ENCODE measurements at regions not wholly inside any gene's neighbourhood (a gene's known extent, or its start where the extent isn't known, plus 50 kb on each side); places are given as distances from the start of the nearest gene placed in this dataset.

- TF ChIP-seq, protein P1, sequence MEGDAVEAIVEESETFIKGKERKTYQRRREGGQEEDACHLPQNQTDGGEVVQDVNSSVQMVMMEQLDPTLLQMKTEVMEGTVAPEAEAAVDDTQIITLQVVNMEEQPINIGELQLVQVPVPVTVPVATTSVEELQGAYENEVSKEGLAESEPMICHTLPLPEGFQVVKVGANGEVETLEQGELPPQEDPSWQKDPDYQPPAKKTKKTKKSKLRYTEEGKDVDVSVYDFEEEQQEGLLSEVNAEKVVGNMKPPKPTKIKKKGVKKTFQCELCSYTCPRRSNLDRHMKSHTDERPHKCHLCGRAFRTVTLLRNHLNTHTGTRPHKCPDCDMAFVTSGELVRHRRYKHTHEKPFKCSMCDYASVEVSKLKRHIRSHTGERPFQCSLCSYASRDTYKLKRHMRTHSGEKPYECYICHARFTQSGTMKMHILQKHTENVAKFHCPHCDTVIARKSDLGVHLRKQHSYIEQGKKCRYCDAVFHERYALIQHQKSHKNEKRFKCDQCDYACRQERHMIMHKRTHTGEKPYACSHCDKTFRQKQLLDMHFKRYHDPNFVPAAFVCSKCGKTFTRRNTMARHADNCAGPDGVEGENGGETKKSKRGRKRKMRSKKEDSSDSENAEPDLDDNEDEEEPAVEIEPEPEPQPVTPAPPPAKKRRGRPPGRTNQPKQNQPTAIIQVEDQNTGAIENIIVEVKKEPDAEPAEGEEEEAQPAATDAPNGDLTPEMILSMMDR (IDR thresholded peaks at IDR 0.05): no peak
- no peak for DNase-seq (ENCODE audit: low spot score)
These were observed 57.6 kb upstream of the PARD3B start for GRCh38 chr2:204487447-204488229.

GRCh38 chr2:204491528-204491927 lies 53.7 kb upstream of the PARD3B start:
- DNase-seq (ENCODE audit: low spot score): no peak
- TF ChIP-seq, protein P1 (IDR thresholded peaks at IDR 0.05): no peak
- no peaks in the 10 kb centered on the region for H3K36me3 Mint-ChIP-seq (ENCODE audit: low read depth)
- no peaks in the 10 kb centered on the region for H3K27me3 Mint-ChIP-seq (ENCODE audit: low read depth)
- H3K4me3 Mint-ChIP-seq (ENCODE audit: unreplicated experiment): no peak overlapping the region
- H3K27ac Mint-ChIP-seq (ENCODE audit: unreplicated experiment): peak overlapping the region; percentile 41
- no peaks in the 10 kb centered on the region for H3K9me3 Mint-ChIP-seq (ENCODE audit: low read depth)
- H3K4me1 Mint-ChIP-seq (ENCODE audit: low read depth): peaks cover 20% of the 10 kb centered on the region

More at GRCh38 chr2:204487447-204488229, 57.6 kb upstream of the PARD3B start:
- Mint-ChIP-seq H3K4me1 (ENCODE audit: low read depth) (peaks cover 13% of the 10 kb centered on the region), H3K4me3 (ENCODE audit: unreplicated experiment) (no peak overlapping the region), H3K36me3 (ENCODE audit: low read depth) (no peaks in the 10 kb centered on the region), H3K27ac (ENCODE audit: unreplicated experiment) (peak overlapping the region; percentile 97), H3K27me3 (ENCODE audit: low read depth) (no peaks in the 10 kb centered on the region), H3K9me3 (ENCODE audit: low read depth) (no peaks in the 10 kb centered on the region)

GRCh38 chr2:204492417-204492816 lies 52.9 kb upstream of the PARD3B start:
- H3K9me3 Mint-ChIP-seq (ENCODE audit: low read depth): no peaks in the 10 kb centered on the region
- H3K4me3 Mint-ChIP-seq (ENCODE audit: unreplicated experiment): no peak overlapping the region
- H3K36me3 Mint-ChIP-seq (ENCODE audit: low read depth): no peaks in the 10 kb centered on the region
- peak overlapping the region; percentile 76 for H3K27ac Mint-ChIP-seq (ENCODE audit: unreplicated experiment)
- no peaks in the 10 kb centered on the region for H3K27me3 Mint-ChIP-seq (ENCODE audit: low read depth)
- DNase-seq (ENCODE audit: low spot score): no peak
- H3K4me1 Mint-ChIP-seq (ENCODE audit: low read depth): peaks cover 20% of the 10 kb centered on the region
- TF ChIP-seq, protein P1 (IDR thresholded peaks at IDR 0.05): no peak

DNA sequence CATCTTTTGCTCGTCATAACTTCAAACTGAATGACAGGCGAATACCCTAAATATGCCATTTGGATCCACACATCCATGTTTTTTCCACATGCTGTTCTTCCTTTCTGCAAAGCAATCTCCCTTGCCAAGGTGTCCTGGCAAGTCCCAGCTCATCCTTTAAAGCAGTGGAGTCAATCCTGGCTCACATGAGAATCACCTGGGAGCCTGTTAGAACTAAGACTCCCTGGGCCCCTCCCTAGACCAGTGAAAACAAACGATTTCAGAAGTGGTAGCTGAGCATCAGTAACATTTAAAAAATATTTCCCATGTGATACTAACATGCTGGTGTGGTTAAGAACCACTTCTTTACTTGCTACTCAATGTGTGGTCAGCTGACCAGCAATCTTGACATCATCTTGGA lies 50.6 kb upstream of the PARD3B start:
- no peaks in the 10 kb centered on the region for H3K9me3 Mint-ChIP-seq (ENCODE audit: low read depth)
- peaks cover 20% of the 10 kb centered on the region for H3K4me1 Mint-ChIP-seq (ENCODE audit: low read depth)
- DNase-seq (ENCODE audit: low spot score): no peak

GRCh38 chr2:204495381-204495780 lies 49.9 kb upstream of the PARD3B start:
- TF ChIP-seq, protein P1 (IDR thresholded peaks at IDR 0.05): no peak
- no peaks in the 10 kb centered on the region for H3K27me3 Mint-ChIP-seq (ENCODE audit: low read depth)
- peaks cover 20% of the 10 kb centered on the region for H3K4me1 Mint-ChIP-seq (ENCODE audit: low read depth)
- no peaks in the 10 kb centered on the region for H3K9me3 Mint-ChIP-seq (ENCODE audit: low read depth)
- H3K36me3 Mint-ChIP-seq (ENCODE audit: low read depth): no peaks in the 10 kb centered on the region
- H3K27ac Mint-ChIP-seq (ENCODE audit: unreplicated experiment): no peak overlapping the region
- no peak for DNase-seq (ENCODE audit: low spot score)
- no peak overlapping the region for H3K4me3 Mint-ChIP-seq (ENCODE audit: unreplicated experiment)

More for the DNA sequence above, 50.6 kb upstream of the PARD3B start:
- Mint-ChIP-seq H3K27me3 (ENCODE audit: low read depth) (no peaks in the 10 kb centered on the region), H3K27ac (ENCODE audit: unreplicated experiment) (no peak overlapping the region), H3K4me3 (ENCODE audit: unreplicated experiment) (no peak overlapping the region), H3K36me3 (ENCODE audit: low read depth) (no peaks in the 10 kb centered on the region)
- TF ChIP-seq, protein P1 (IDR thresholded peaks at IDR 0.05): no peak

All from chondrocyte (in vitro differentiated cells).